ENCODE measurements at regions not wholly inside any gene's neighbourhood (a gene's known extent, or its start where the extent isn't known, plus 50 kb on each side); places are given as distances from the start of the nearest gene placed in this dataset.

- TF ChIP-seq CTCF (IDR thresholded peaks at IDR 0.05) (no peak), POLR2A (IDR thresholded peaks at IDR 0.05) (no peak)
Observed at GRCh38 chr9:14498824-14499223, 184.9 kb upstream of the NFIB start.
